ENCODE measurements at regions not wholly inside any gene's neighbourhood (a gene's known extent, or its start where the extent isn't known, plus 50 kb on each side); places are given as distances from the start of the nearest gene placed in this dataset.

- TF ChIP-seq EZH2 (IDR thresholded peaks at IDR 0.05; ENCODE audit: low read depth) (no peak), CTCF (conservative IDR thresholded peaks at IDR 0.05) (no peak)
Measured at GRCh38 chr4:176571206-176571605, 221.5 kb downstream of the VEGFC start.
